ENCODE measurements at regions not wholly inside any gene's neighbourhood (a gene's known extent, or its start where the extent isn't known, plus 50 kb on each side); places are given as distances from the start of the nearest gene placed in this dataset.

GRCh38 chr15:61659566-61660190, 400.6 kb downstream of the VPS13C start:
- WGBS, 2 experiments (ENCODE audit: extremely low coverage in 2 of 2, insufficient read length in 1 of 2): 66% methylated on average over 3 of the region's 5 CpGs; no CpG with 5 or more reads in 1 of the 2 experiments
- Histone ChIP-seq H3K4me3 (ENCODE audit: insufficient read depth, low read depth, low read length) (no peak overlapping the region), H3K36me3 (ENCODE audit: control insufficient read depth, insufficient read depth, low read length) (no peaks in the 10 kb centered on the region), H3K14ac (replicated peaks; ENCODE audit: low read depth, low read length) (no peak overlapping the region), H3K4ac (ENCODE audit: low read depth, low read length) (no peak overlapping the region), H4K20me1 (ENCODE audit: insufficient read depth, low read length) (no peaks in the 10 kb centered on the region), H3K9ac (ENCODE audit: low read depth, low read length) (no peak overlapping the region), H3K18ac (ENCODE audit: low read depth, low read length) (no peak overlapping the region), H3K79me1 (ENCODE audit: low read depth in 1 of 2, low read length in 2 of 2) (no peaks in the 10 kb centered on the region), H3K56ac (ENCODE audit: extremely low read depth, insufficient read depth, low read length) (no peak overlapping the region), H3K27ac (ENCODE audit: insufficient read depth, low read length) (no peak overlapping the region), H4K5ac (ENCODE audit: low read depth, low read length) (no peak overlapping the region), H3K4me2 (ENCODE audit: low read depth, low read length) (no peak overlapping the region), H4K91ac (ENCODE audit: insufficient read depth, low read depth, low read length) (no peak overlapping the region), H3K9me3 (ENCODE audit: control insufficient read depth, insufficient read depth, low read length) (no peaks in the 10 kb centered on the region), H3K23ac (ENCODE audit: low read depth, low read length) (no peak overlapping the region), H2AFZ (replicated peaks; ENCODE audit: low read length, poor library complexity) (no peak overlapping the region), H3K27me3 (ENCODE audit: control insufficient read depth, insufficient read depth, low read length) (no peaks in the 10 kb centered on the region), H2AK9ac (replicated peaks; ENCODE audit: low read depth, low read length, poor library complexity) (no peak overlapping the region), H4K8ac (ENCODE audit: low read depth in 2 of 2, low read length in 2 of 2) (no peak overlapping the region), H2BK20ac (ENCODE audit: low read depth, low read length) (no peak overlapping the region), H3K4me1 (ENCODE audit: control insufficient read depth, insufficient read depth, low read length) (no peaks in the 10 kb centered on the region), H2AK5ac (ENCODE audit: low read depth, low read length) (no peak overlapping the region), H2BK5ac (ENCODE audit: low read depth, low read length, poor library complexity, severe bottlenecking) (no peak overlapping the region), H3K9me1 (ENCODE audit: insufficient read depth, low read length) (no peaks in the 10 kb centered on the region), H2BK15ac (ENCODE audit: low read depth, low read length) (no peak overlapping the region), H2BK120ac (ENCODE audit: low read depth, low read length) (no peak overlapping the region)
- BruUV-seq (replicated peaks): no TSS peak
- TF ChIP-seq FOS (IDR thresholded peaks at IDR 0.05; ENCODE audit: low read depth, low read length): no peak
- no peak for TF ChIP-seq SMC3 (IDR thresholded peaks at IDR 0.05; ENCODE audit: low read depth, low read length)
- TF ChIP-seq BHLHE40 (IDR thresholded peaks at IDR 0.05; ENCODE audit: low read depth, low read length): no peak
- TF ChIP-seq RFX5 (IDR thresholded peaks at IDR 0.05; ENCODE audit: low read depth, low read length): no peak
- TF ChIP-seq USF2 (IDR thresholded peaks at IDR 0.05; ENCODE audit: low read depth, low read length): no peak
- no peak for TF ChIP-seq POLR2A (IDR thresholded peaks at IDR 0.05; ENCODE audit: low read depth, low read length)
- TF ChIP-seq RAD21 (IDR thresholded peaks at IDR 0.05; ENCODE audit: low read length): no peak
- TF ChIP-seq MAFK (IDR thresholded peaks at IDR 0.05; ENCODE audit: low read depth, low read length): no peak
- no peak for TF ChIP-seq CTCF (conservative IDR thresholded peaks at IDR 0.05; ENCODE audit: low read depth, low read length)
- no peak for TF ChIP-seq CEBPB (IDR thresholded peaks at IDR 0.05; ENCODE audit: low read depth, low read length)
- TF ChIP-seq ELK1 (IDR thresholded peaks at IDR 0.05; ENCODE audit: borderline replicate concordance, low read depth, low read length): no peak
- TF ChIP-seq RCOR1 (IDR thresholded peaks at IDR 0.05; ENCODE audit: insufficient replicate concordance, low read length): no peak
- ATAC-seq (ENCODE audit: low read depth) (no peak), DNase-seq (no peak)
- in situ Hi-C loops (cut with MboI; ENCODE audit: low sequenced_read_pairs) (no loop called here), intact Hi-C loops (cut with micrococcal nuclease) (no loop called here), dilution Hi-C loops (cut with HindIII; ENCODE audit: low sequenced_read_pairs, unreplicated experiment) (no loop called here)
- CTCF ChIA-PET: interaction anchor here (0.7 kb wide), 1 partner anchor 14 kb away, joined by 3 read pairs; no protein-coding TSS in a partner anchor
- POLR2A ChIA-PET (ENCODE audit: unreplicated experiment): no interaction called here
